ENCODE measurements at regions not wholly inside any gene's neighbourhood (a gene's known extent, or its start where the extent isn't known, plus 50 kb on each side); places are given as distances from the start of the nearest gene placed in this dataset.

- DNase-seq (ENCODE audit: low spot score) (no peak), ATAC-seq (no peak)
These were observed 296.1 kb upstream of the DMAC1 start for GRCh38 chr9:8095672-8096086.

- ATAC-seq (no peak), DNase-seq (ENCODE audit: low spot score) (no peak)
These were observed 288.9 kb upstream of the DMAC1 start for GRCh38 chr9:8088477-8088876.

- DNase-seq (ENCODE audit: low spot score) (no peak), ATAC-seq (no peak)
These were observed 286.4 kb upstream of the DMAC1 start for GRCh38 chr9:8085986-8086385.

- DNase-seq (ENCODE audit: low spot score): no peak
These were observed 279.1 kb upstream of the DMAC1 start for GRCh38 chr9:8078641-8079140.

GRCh38 chr9:8074713-8075286 is 275.2 kb upstream of the DMAC1 start:
- no peak for ATAC-seq
- DNase-seq (ENCODE audit: low spot score): no peak

More at GRCh38 chr9:8078641-8079140, 279.1 kb upstream of the DMAC1 start:
- ATAC-seq: no peak

- ATAC-seq (no peak), DNase-seq (ENCODE audit: low spot score) (no peak)
These were observed 271.8 kb upstream of the DMAC1 start for GRCh38 chr9:8071445-8071798.

- no peak for ATAC-seq
- no peak for DNase-seq (ENCODE audit: low spot score)
These were observed 271.3 kb upstream of the DMAC1 start for GRCh38 chr9:8070779-8071444.

GRCh38 chr9:8062459-8062858 is 262.9 kb upstream of the DMAC1 start:
- ATAC-seq (no peak), DNase-seq (ENCODE audit: low spot score) (no peak)

- no peak for DNase-seq (ENCODE audit: low spot score)
- ATAC-seq: no peak
These were observed 253.9 kb upstream of the DMAC1 start for GRCh38 chr9:8053501-8053900.

GRCh38 chr9:8052991-8053390 is 253.4 kb upstream of the DMAC1 start:
- no peak for ATAC-seq
- no peak for DNase-seq (ENCODE audit: low spot score)

GRCh38 chr9:8037745-8038144 is 238.2 kb upstream of the DMAC1 start:
- DNase-seq (ENCODE audit: low spot score): no peak
- ATAC-seq: no peak

- DNase-seq (ENCODE audit: low spot score): no peak
- ATAC-seq: no peak
These were observed 237.4 kb upstream of the DMAC1 start for GRCh38 chr9:8036914-8037524.

GRCh38 chr9:8033794-8034193 is 234.2 kb upstream of the DMAC1 start:
- DNase-seq (ENCODE audit: low spot score) (no peak), ATAC-seq (no peak)

GRCh38 chr9:8030095-8030494 is 230.5 kb upstream of the DMAC1 start:
- DNase-seq (ENCODE audit: low spot score) (no peak), ATAC-seq (no peak)

GRCh38 chr9:8027351-8027750 is 227.8 kb upstream of the DMAC1 start:
- no peak for ATAC-seq
- no peak for DNase-seq (ENCODE audit: low spot score)

GRCh38 chr9:8025551-8025950 is 226.0 kb upstream of the DMAC1 start:
- DNase-seq (ENCODE audit: low spot score) (no peak), ATAC-seq (no peak)

- no peak for DNase-seq (ENCODE audit: low spot score)
- ATAC-seq: no peak
These were observed 220.6 kb upstream of the DMAC1 start for GRCh38 chr9:8020186-8020585.

GRCh38 chr9:8019636-8020035 is 220.1 kb upstream of the DMAC1 start:
- ATAC-seq (no peak), DNase-seq (ENCODE audit: low spot score) (no peak)

- ATAC-seq: no peak
- DNase-seq (ENCODE audit: low spot score): no peak
These were observed 215.6 kb upstream of the DMAC1 start for GRCh38 chr9:8014997-8015682.

GRCh38 chr9:8012986-8013385 is 213.4 kb upstream of the DMAC1 start:
- ATAC-seq (no peak), DNase-seq (ENCODE audit: low spot score) (no peak)

GRCh38 chr9:8011974-8012373 is 212.4 kb upstream of the DMAC1 start:
- ATAC-seq (no peak), DNase-seq (ENCODE audit: low spot score) (no peak)

- DNase-seq (ENCODE audit: low spot score) (no peak), ATAC-seq (no peak)
These were observed 197.0 kb upstream of the DMAC1 start for GRCh38 chr9:7996558-7996957.

Data from left lobe of liver (tissue), 2 donors.